ENCODE measurements at regions not wholly inside any gene's neighbourhood (a gene's known extent, or its start where the extent isn't known, plus 50 kb on each side); places are given as distances from the start of the nearest gene placed in this dataset.

DNA sequence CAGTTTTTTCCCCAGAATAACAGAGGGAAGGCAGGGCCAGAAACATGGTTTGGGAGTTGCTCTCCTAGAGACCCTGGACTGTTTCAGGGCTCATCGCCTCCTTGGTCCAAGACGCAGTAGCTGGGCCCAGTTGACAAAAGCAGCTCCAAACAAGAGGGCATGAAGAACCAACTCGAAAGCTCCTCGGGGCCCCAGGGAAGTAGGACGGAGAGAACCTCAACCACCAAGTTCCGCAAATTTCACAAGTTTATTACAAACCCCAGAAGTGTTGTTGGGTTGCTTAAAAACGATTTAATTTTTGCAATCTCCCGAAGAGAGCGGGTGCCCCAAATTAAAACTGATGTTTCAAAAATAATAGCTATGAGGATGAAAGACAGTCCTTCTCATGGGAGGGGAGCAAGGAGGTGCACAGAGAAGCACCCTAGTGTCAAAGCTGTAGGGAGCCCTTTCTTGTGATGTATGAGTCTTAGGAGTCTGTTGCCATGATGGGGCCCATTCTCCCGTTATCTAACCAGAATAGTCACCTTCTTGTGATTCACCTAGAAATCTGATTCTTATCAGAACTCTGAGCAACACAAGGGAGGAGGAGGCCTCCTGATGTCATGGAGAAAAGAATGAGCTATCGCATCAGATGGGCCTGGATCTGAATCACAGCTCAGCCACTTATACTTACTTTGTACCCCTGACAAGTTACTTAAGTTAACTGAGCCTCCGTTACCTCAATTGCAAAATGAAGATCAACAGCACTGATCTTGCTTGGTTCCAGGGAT lies 165.7 kb upstream of the IRF2BP2 start:
- TF ChIP-seq POLR2A (IDR thresholded peaks at IDR 0.05; ENCODE audit: low read depth, low read length) = no peak
- no peak for TF ChIP-seq POLR2AphosphoS5 (IDR thresholded peaks at IDR 0.05; ENCODE audit: low read depth, low read length)
- TF ChIP-seq TAF1 (IDR thresholded peaks at IDR 0.05; ENCODE audit: borderline replicate concordance, low read depth, low read length) = no peak
